ENCODE measurements at regions not wholly inside any gene's neighbourhood (a gene's known extent, or its start where the extent isn't known, plus 50 kb on each side); places are given as distances from the start of the nearest gene placed in this dataset.

DNA sequence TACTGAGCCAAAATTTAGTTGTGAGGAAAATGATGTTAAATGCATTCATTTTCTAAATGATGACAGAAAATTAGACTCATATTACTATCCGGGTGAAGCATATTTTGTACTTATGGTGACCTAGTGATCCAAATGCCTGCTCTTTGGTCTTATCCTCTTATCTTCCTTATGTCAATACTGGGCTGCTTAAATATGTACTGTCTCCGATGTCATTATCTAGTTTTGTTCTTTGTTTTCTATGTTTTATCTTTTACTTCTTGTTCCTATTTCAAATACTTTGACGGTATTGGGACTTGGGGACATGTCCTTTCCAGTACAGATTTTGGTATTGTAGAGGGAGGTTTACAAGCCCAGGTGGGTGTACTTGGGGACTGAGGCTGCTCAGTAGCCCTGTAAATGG is 124.6 kb upstream of the ESR1 start:
- DNase-seq, result no peak
- Histone ChIP-seq H3K9me3 (replicated peaks) (no peaks in the 10 kb centered on the region), H3K27ac (replicated peaks) (no peak overlapping the region), H3K4me3 (no peak overlapping the region), H3K36me3 (no peaks in the 10 kb centered on the region), H3K27me3 (ENCODE audit: low read depth) (peaks cover 32% of the 10 kb centered on the region), H3K4me1 (peaks cover 4% of the 10 kb centered on the region)
- intact Hi-C loops (cut with micrococcal nuclease), result no loop called here
- TF ChIP-seq, protein P1, sequence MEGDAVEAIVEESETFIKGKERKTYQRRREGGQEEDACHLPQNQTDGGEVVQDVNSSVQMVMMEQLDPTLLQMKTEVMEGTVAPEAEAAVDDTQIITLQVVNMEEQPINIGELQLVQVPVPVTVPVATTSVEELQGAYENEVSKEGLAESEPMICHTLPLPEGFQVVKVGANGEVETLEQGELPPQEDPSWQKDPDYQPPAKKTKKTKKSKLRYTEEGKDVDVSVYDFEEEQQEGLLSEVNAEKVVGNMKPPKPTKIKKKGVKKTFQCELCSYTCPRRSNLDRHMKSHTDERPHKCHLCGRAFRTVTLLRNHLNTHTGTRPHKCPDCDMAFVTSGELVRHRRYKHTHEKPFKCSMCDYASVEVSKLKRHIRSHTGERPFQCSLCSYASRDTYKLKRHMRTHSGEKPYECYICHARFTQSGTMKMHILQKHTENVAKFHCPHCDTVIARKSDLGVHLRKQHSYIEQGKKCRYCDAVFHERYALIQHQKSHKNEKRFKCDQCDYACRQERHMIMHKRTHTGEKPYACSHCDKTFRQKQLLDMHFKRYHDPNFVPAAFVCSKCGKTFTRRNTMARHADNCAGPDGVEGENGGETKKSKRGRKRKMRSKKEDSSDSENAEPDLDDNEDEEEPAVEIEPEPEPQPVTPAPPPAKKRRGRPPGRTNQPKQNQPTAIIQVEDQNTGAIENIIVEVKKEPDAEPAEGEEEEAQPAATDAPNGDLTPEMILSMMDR (IDR thresholded peaks at IDR 0.05; ENCODE audit: borderline replicate concordance), result no peak

DNA sequence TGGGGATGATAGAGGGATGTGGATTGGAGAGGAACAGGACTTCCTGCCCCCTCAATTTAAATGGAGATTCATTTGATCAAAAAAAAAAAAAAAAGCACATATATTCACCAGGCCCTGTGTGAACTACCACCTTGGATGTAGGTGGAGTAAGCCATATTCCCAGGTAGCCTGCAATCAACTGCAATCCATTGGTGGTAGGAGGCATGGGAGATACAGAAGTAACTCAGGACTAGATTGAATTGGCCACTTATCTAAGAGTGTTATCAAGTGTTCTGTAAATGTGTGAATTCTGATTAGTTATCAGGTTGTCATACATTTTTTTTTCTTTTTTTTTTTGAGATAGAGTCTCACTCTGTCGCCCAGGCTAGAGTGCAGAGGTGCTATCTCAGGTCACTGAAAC is 124.1 kb upstream of the ESR1 start:
- intact Hi-C loops (cut with micrococcal nuclease), result no loop called here
- TF ChIP-seq, protein P1 (IDR thresholded peaks at IDR 0.05; ENCODE audit: borderline replicate concordance), result no peak

DNA sequence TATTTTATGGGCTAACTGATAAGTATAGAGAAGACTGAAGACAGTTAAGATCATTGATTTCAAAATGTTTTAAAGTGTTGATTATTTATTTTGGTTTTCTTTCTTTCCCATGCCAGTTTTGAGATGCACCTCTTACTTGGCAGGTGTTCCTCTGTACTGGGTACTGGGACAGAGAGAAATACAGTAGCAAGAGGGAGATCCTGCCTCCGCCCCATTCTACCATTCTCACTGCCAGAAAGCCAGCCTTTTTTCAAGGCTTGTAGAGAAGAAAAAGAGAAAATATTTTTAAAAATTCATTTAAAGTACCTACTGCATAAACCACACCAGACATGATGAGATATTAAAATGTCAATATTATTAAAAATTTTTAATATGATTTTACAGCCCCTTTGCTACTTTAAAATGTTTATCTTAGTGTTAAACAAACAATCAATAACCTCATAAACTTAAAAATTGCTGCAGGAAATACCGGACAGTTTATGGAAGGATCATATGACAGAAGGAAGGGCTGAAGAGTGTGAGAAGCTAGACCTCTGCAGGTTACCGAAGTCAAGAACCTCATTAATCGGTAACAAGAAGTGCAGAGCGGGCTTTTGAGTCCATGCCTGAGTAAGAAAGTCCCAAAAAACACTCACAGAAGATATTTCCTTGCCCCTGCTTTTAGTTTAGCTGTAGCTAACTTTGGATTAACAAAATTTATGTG is 117.8 kb upstream of the ESR1 start:
- Histone ChIP-seq H3K9me3 (replicated peaks) (no peaks in the 10 kb centered on the region), H3K4me3 (peak overlapping the region; percentile 55), H3K4me1 (no peaks in the 10 kb centered on the region), H3K27ac (replicated peaks) (peak overlapping the region; percentile 77), H3K27me3 (ENCODE audit: low read depth) (peaks cover 15% of the 10 kb centered on the region), H3K36me3 (no peaks in the 10 kb centered on the region)
- TF ChIP-seq, protein P1 (IDR thresholded peaks at IDR 0.05; ENCODE audit: borderline replicate concordance), result no peak
- intact Hi-C loops (cut with micrococcal nuclease), result loop anchor here (10.0 kb wide), 1 partner anchor 435 kb away; no protein-coding TSS in a partner anchor
- DNase-seq, result no peak

More for the DNA sequence above, 124.1 kb upstream of the ESR1 start:
- H3K9me3 ChIP-seq (replicated peaks), result no peaks in the 10 kb centered on the region
- DNase-seq, result no peak
- H3K27me3 ChIP-seq (ENCODE audit: low read depth), result peaks cover 32% of the 10 kb centered on the region
- no peaks in the 10 kb centered on the region for H3K36me3 ChIP-seq
- H3K4me1 ChIP-seq, result peaks cover 4% of the 10 kb centered on the region
- H3K27ac ChIP-seq (replicated peaks), result no peak overlapping the region
- H3K4me3 ChIP-seq, result no peak overlapping the region

GRCh38 chr6:151690303-151690702 is 117.2 kb upstream of the ESR1 start:
- TF ChIP-seq, protein P1 (IDR thresholded peaks at IDR 0.05; ENCODE audit: borderline replicate concordance), result no peak
- DNase-seq, result no peak
- Histone ChIP-seq H3K27ac (replicated peaks) (peak overlapping the region; percentile 77), H3K9me3 (replicated peaks) (no peaks in the 10 kb centered on the region), H3K4me1 (no peaks in the 10 kb centered on the region), H3K36me3 (no peaks in the 10 kb centered on the region), H3K27me3 (ENCODE audit: low read depth) (peaks cover 14% of the 10 kb centered on the region), H3K4me3 (peak overlapping the region; percentile 55)
- intact Hi-C loops (cut with micrococcal nuclease), result loop anchor here (10.0 kb wide), 1 partner anchor 434 kb away; no protein-coding TSS in a partner anchor

DNA sequence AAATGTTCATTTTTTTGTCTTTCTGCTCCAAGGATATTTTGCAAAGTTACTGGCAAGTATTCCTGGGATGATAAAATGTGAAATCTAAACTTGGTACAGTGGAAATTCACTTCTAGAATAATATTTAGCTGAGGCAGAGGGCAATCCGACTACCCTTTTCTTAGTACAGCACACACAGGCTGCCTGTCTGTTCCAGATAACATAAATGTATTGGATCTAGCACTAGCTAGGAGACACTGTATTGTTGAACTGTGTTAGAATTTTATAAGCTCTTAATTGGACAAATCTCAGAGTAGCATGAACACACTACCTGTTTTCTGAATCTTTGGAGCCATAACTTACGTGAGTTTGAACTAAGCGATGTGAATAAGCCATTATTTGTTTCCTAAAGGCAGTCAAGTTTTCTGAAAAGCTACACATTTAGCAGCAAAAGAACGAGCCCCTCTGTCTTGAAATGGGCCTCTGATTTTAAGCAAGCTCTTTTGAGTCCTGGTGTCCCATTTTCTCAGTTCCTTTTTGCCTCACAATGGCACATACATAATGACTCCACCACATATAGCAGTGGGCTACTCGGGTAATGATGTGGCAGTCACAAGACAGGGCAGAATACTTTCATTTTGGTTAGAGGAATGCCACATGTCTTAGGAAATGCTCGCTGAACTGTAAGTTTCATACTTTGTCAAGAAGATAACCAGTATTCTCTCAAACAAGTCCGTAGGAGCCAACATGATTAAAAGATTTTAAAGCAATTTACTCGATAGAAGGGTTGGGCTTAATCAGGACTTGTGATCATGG is 116.5 kb upstream of the ESR1 start:
- DNase-seq, result no peak
- TF ChIP-seq, protein P1 (IDR thresholded peaks at IDR 0.05; ENCODE audit: borderline replicate concordance), result no peak
- Histone ChIP-seq H3K4me1 (no peaks in the 10 kb centered on the region), H3K27ac (replicated peaks) (peak overlapping the region; percentile 77), H3K9me3 (replicated peaks) (no peaks in the 10 kb centered on the region), H3K4me3 (peak overlapping the region; percentile 55), H3K27me3 (ENCODE audit: low read depth) (peaks cover 14% of the 10 kb centered on the region), H3K36me3 (no peaks in the 10 kb centered on the region)
- intact Hi-C loops (cut with micrococcal nuclease), result loop anchor here (10.0 kb wide), 1 partner anchor 434 kb away; no protein-coding TSS in a partner anchor

Measured in left ventricle myocardium inferior (tissue), 1 donor.